ENCODE measurements at regions not wholly inside any gene's neighbourhood (a gene's known extent, or its start where the extent isn't known, plus 50 kb on each side); places are given as distances from the start of the nearest gene placed in this dataset.

GRCh38 chr10:23676296-23676695 lies 237.4 kb downstream of the OTUD1 start:
- H3K4me2 ChIP-seq (ENCODE audit: extremely low read depth, insufficient read depth, low read length) = no peak overlapping the region
- no peaks in the 10 kb centered on the region for H3K27me3 ChIP-seq (ENCODE audit: control insufficient read depth, insufficient read depth, low read length)
- no peak for TF ChIP-seq EZH2 (IDR thresholded peaks at IDR 0.05; ENCODE audit: low read length, missing control alignments)
- TF ChIP-seq CTCF (conservative IDR thresholded peaks at IDR 0.05 in 1 of 2, IDR thresholded peaks at IDR 0.05 in 1 of 2; ENCODE audit: low read depth in 1 of 2, low read length in 2 of 2) = no peak
- no peak overlapping the region for H3K4me3 ChIP-seq (replicated peaks in 1 of 4; ENCODE audit: control extremely low read depth in 1 of 4, insufficient read depth in 1 of 4, low read depth in 3 of 4, low read length in 4 of 4)
- no peaks in the 10 kb centered on the region for H3K4me1 ChIP-seq (ENCODE audit: control insufficient read depth, extremely low read depth, insufficient read depth, low read length)
- H3K79me2 ChIP-seq (ENCODE audit: control insufficient read depth, insufficient read depth, low read length) = no peaks in the 10 kb centered on the region
- no peak overlapping the region for H3K27ac ChIP-seq (ENCODE audit: insufficient read depth, low read length)
- no peak overlapping the region for H3K9ac ChIP-seq (ENCODE audit: insufficient read depth, low read length)
- H3K9me3 ChIP-seq (ENCODE audit: control insufficient read depth, insufficient read depth, low read depth, low read length) = no peaks in the 10 kb centered on the region
- H2AFZ ChIP-seq (ENCODE audit: low read length) = no peak overlapping the region
- no peaks in the 10 kb centered on the region for H3K36me3 ChIP-seq (ENCODE audit: control insufficient read depth, insufficient read depth, low read length)
- H4K20me1 ChIP-seq (ENCODE audit: control insufficient read depth, extremely low read depth, insufficient read depth, low read length) = no peaks in the 10 kb centered on the region
- DNase-seq (ENCODE audit: low read depth in 2 of 2) = no peak

DNA sequence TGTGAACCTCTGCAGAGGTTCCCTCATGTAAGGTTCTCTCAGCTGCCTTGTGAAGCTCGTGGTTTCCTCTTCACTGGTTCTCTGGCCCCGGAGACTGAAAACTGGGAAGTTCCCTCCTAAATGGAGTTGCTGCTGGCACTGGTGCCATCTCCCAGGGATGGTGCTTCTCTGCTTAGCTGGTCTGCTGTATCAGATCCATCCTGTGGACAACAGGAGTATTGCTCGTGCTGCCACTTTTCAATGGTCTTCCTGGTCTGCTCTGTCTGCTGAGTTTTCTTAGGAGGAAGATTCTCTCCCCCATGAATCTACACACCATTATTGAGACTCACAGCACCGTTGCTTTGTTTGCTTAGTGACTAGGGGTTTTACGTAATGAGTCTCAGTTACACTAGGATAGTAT lies 247.8 kb downstream of the OTUD1 start:
- H3K4me1 ChIP-seq (ENCODE audit: control insufficient read depth, extremely low read depth, insufficient read depth, low read length) = no peaks in the 10 kb centered on the region
- no peaks in the 10 kb centered on the region for H3K36me3 ChIP-seq (ENCODE audit: control insufficient read depth, insufficient read depth, low read length)
- H3K27ac ChIP-seq (ENCODE audit: insufficient read depth, low read length) = no peak overlapping the region
- TF ChIP-seq CTCF (conservative IDR thresholded peaks at IDR 0.05 in 1 of 2, IDR thresholded peaks at IDR 0.05 in 1 of 2; ENCODE audit: low read depth in 1 of 2, low read length in 2 of 2) = no peak
- no peaks in the 10 kb centered on the region for H3K9me3 ChIP-seq (ENCODE audit: control insufficient read depth, insufficient read depth, low read depth, low read length)
- no peaks in the 10 kb centered on the region for H3K27me3 ChIP-seq (ENCODE audit: control insufficient read depth, insufficient read depth, low read length)
- no peak overlapping the region for H3K4me3 ChIP-seq (replicated peaks in 1 of 4; ENCODE audit: control extremely low read depth in 1 of 4, insufficient read depth in 1 of 4, low read depth in 3 of 4, low read length in 4 of 4)
- no peaks in the 10 kb centered on the region for H3K79me2 ChIP-seq (ENCODE audit: control insufficient read depth, insufficient read depth, low read length)
- no peak overlapping the region for H3K9ac ChIP-seq (ENCODE audit: insufficient read depth, low read length)
- no peak for DNase-seq (ENCODE audit: low read depth in 2 of 2)
- no peak overlapping the region for H3K4me2 ChIP-seq (ENCODE audit: extremely low read depth, insufficient read depth, low read length)
- H2AFZ ChIP-seq (ENCODE audit: low read length) = no peak overlapping the region
- H4K20me1 ChIP-seq (ENCODE audit: control insufficient read depth, extremely low read depth, insufficient read depth, low read length) = no peaks in the 10 kb centered on the region

DNA sequence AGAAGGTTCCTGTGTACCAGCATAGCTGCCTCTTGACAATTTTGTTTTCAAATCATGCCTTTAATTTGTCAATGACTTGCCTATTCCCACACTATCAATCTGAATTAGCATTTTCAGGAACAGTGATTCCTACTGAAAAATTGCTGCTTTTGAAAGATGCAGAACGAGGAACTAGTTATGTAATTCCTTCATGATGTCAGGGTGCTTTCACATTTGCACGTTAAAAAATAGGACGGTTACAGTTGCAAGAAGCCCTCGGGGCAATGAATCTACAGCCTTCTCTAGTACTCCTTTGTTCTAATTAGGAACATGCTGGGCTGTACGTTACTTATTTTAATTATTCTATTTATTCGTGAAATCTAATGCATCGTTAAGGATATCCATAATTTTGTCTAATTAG lies 253.9 kb downstream of the OTUD1 start:
- no peak overlapping the region for H3K27ac ChIP-seq (ENCODE audit: insufficient read depth, low read length)
- no peaks in the 10 kb centered on the region for H3K27me3 ChIP-seq (ENCODE audit: control insufficient read depth, insufficient read depth, low read length)
- no peaks in the 10 kb centered on the region for H3K36me3 ChIP-seq (ENCODE audit: control insufficient read depth, insufficient read depth, low read length)
- no peak overlapping the region for H3K4me3 ChIP-seq (replicated peaks in 1 of 4; ENCODE audit: control extremely low read depth in 1 of 4, insufficient read depth in 1 of 4, low read depth in 3 of 4, low read length in 4 of 4)
- no peak for TF ChIP-seq CTCF (conservative IDR thresholded peaks at IDR 0.05 in 1 of 2, IDR thresholded peaks at IDR 0.05 in 1 of 2; ENCODE audit: low read depth in 1 of 2, low read length in 2 of 2)
- TF ChIP-seq EZH2 (IDR thresholded peaks at IDR 0.05; ENCODE audit: low read length, missing control alignments) = no peak
- H3K79me2 ChIP-seq (ENCODE audit: control insufficient read depth, insufficient read depth, low read length) = no peaks in the 10 kb centered on the region
- no peak overlapping the region for H3K4me2 ChIP-seq (ENCODE audit: extremely low read depth, insufficient read depth, low read length)
- no peak overlapping the region for H2AFZ ChIP-seq (ENCODE audit: low read length)
- H3K9ac ChIP-seq (ENCODE audit: insufficient read depth, low read length) = no peak overlapping the region
- no peaks in the 10 kb centered on the region for H3K4me1 ChIP-seq (ENCODE audit: control insufficient read depth, extremely low read depth, insufficient read depth, low read length)
- DNase-seq (ENCODE audit: low read depth in 2 of 2) = no peak
- H3K9me3 ChIP-seq (ENCODE audit: control insufficient read depth, insufficient read depth, low read depth, low read length) = no peaks in the 10 kb centered on the region
- no peaks in the 10 kb centered on the region for H4K20me1 ChIP-seq (ENCODE audit: control insufficient read depth, extremely low read depth, insufficient read depth, low read length)
